NOMO-1 treated with DMSO at 0.1 percent for 48 hours (cell line): ENCODE measurements at regions not wholly inside any gene's neighbourhood (a gene's known extent, or its start where the extent isn't known, plus 50 kb on each side); places are given as distances from the start of the nearest gene placed in this dataset.
"Not testable (repeated sequence)": the region's sequence is repeated elsewhere in the genome, so short reads cannot be mapped to it uniquely, and the experiment has no call there.

Experiments used
- DNase-seq: peaks from one replicate; lab custom pipeline; 2025; ENCODE audit not compliant: unreplicated experiment; lab: John Stamatoyannopoulos, UW

GRCh38 chr1:192475970-192476369 lies 99.6 kb upstream of the RGS1 start:
- no peak for DNase-seq

GRCh38 chr1:192476802-192477298 lies 98.7 kb upstream of the RGS1 start:
- peak; percentile 66 for DNase-seq

- peak; percentile 55 for DNase-seq
Measured at GRCh38 chr1:192477630-192478029, 97.9 kb upstream of the RGS1 start.

- DNase-seq, result no peak
Measured at GRCh38 chr1:192485692-192486436, 89.7 kb upstream of the RGS1 start.

GRCh38 chr1:192488058-192488457 lies 87.5 kb upstream of the RGS1 start:
- DNase-seq, result no peak

- no peak for DNase-seq
Measured at GRCh38 chr1:192489047-192489446, 86.5 kb upstream of the RGS1 start.

- peak; percentile 46 for DNase-seq
Measured at GRCh38 chr1:192489748-192490147, 85.8 kb upstream of the RGS1 start.

GRCh38 chr1:192491804-192492554 lies 83.6 kb upstream of the RGS1 start:
- no peak for DNase-seq

- no peak for DNase-seq
Measured at GRCh38 chr1:192493584-192493983, 82.0 kb upstream of the RGS1 start.

GRCh38 chr1:192496369-192497056 lies 79.1 kb upstream of the RGS1 start:
- no peak for DNase-seq

GRCh38 chr1:192497214-192497794 lies 78.3 kb upstream of the RGS1 start:
- DNase-seq, result no peak

- not testable (repeated sequence) for DNase-seq
Measured at GRCh38 chr1:192498092-192498491, 77.5 kb upstream of the RGS1 start.

- DNase-seq, result not testable (repeated sequence)
Measured at GRCh38 chr1:192499061-192499581, 76.5 kb upstream of the RGS1 start.

- DNase-seq, result not testable (repeated sequence)
Measured at GRCh38 chr1:192500541-192500940, 75.0 kb upstream of the RGS1 start.

- peak; percentile 39 for DNase-seq
Measured at GRCh38 chr1:192506741-192507155, 68.8 kb upstream of the RGS1 start.

GRCh38 chr1:192512426-192513162 lies 63.0 kb upstream of the RGS1 start:
- no peak for DNase-seq

- no peak for DNase-seq
Measured at GRCh38 chr1:192513196-192513595, 62.4 kb upstream of the RGS1 start.

- no peak for DNase-seq
Measured at GRCh38 chr1:192513697-192514096, 61.9 kb upstream of the RGS1 start.

GRCh38 chr1:192516776-192517297 lies 58.7 kb upstream of the RGS1 start:
- DNase-seq, result peak; percentile 98
